OCI-LY1 (cell line): ENCODE measurements at regions not wholly inside any gene's neighbourhood (a gene's known extent, or its start where the extent isn't known, plus 50 kb on each side); places are given as distances from the start of the nearest gene placed in this dataset.
"Not testable (repeated sequence)": the region's sequence is repeated elsewhere in the genome, so short reads cannot be mapped to it uniquely, and the experiment has no call there.

ENCODE experiments used
- H2AFZ ChIP-seq: fragments of 200-600 bp; sonication (generic), shearing (Covaris generic); 2 replicates; pipeline ENCODE4 v1.6.0; 2014; ENCODE audit warnings: antibody characterized with exemption, mild to moderate bottlenecking, low read length
- H3F3A ChIP-seq: fragments of 200-600 bp; sonication (generic), shearing (Covaris generic); 2 replicates; pipeline ENCODE4 v1.6.0; 2014; ENCODE audit warnings: mild to moderate bottlenecking, antibody characterized with exemption, low read length, moderate library complexity; ENCODE audit not compliant: insufficient read depth
- H3K27ac ChIP-seq: fragments of 200-600 bp; sonication (generic); 2 replicates; pipeline ENCODE4 v1.5.1; 2014; ENCODE audit warnings: low read length, mixed run types, mild to moderate bottlenecking, low read depth; ENCODE audit not compliant: poor library complexity, severe bottlenecking
- H3K27me3 ChIP-seq: fragments of 200-600 bp; sonication (generic); 2 replicates; pipeline ENCODE4 v1.6.0; 2014; ENCODE audit warnings: antibody characterized with exemption, mild to moderate bottlenecking, low read length, moderate library complexity; ENCODE audit not compliant: insufficient read depth
- H3K36me3 ChIP-seq: fragments of 200-600 bp; sonication (generic); 2 replicates; pipeline ENCODE4 v1.6.1; 2014; ENCODE audit warnings: mild to moderate bottlenecking, antibody characterized with exemption, low read length, moderate library complexity, mixed read lengths; ENCODE audit not compliant: insufficient read depth
- H3K4me1 ChIP-seq: fragments of 200-600 bp; sonication (generic); 2 replicates; pipeline ENCODE4 v1.5.1; 2014; ENCODE audit warnings: mild to moderate bottlenecking, low read length, moderate library complexity; ENCODE audit not compliant: insufficient read depth, severe bottlenecking
- H3K4me2 ChIP-seq: fragments of 200-600 bp; sonication (generic), shearing (Covaris generic); 2 replicates; pipeline ENCODE4 v1.6.1; 2014; ENCODE audit warnings: low read length
- H3K4me3 ChIP-seq: fragments of 200-600 bp; sonication (generic); 2 replicates; pipeline ENCODE4 v1.5.1; 2014; ENCODE audit warnings: low read length, low read depth, mild to moderate bottlenecking, mixed read lengths; ENCODE audit not compliant: poor library complexity, severe bottlenecking
- H3K79me2 ChIP-seq: fragments of 200-600 bp; shearing (Covaris generic); 2 replicates; pipeline ENCODE4 v1.6.1; 2016; ENCODE audit warnings: mixed run types, low read length, mixed read lengths; ENCODE audit not compliant: insufficient read depth
- H3K9ac ChIP-seq: fragments of 200-600 bp; sonication (generic), shearing (Covaris generic); 2 replicates; pipeline ENCODE4 v1.6.1; 2014; ENCODE audit warnings: mild to moderate bottlenecking, low read length, mixed read lengths
- H3K9me2 ChIP-seq: fragments of 200-600 bp; sonication (generic), shearing (Covaris generic); 2 replicates; pipeline ENCODE4 v1.6.1; 2014; ENCODE audit warnings: low read depth, mild to moderate bottlenecking, low read length, mixed read lengths
- H3K9me3 ChIP-seq: fragments of 200-600 bp; shearing (Covaris generic); 2 replicates; pipeline ENCODE4 v1.6.1; 2014; ENCODE audit warnings: low read length, mixed read lengths
- H4K20me1 ChIP-seq: fragments of 200-600 bp; sonication (generic), shearing (Covaris generic); 2 replicates; pipeline ENCODE4 v1.6.0; 2016; ENCODE audit warnings: mild to moderate bottlenecking, low read length; ENCODE audit not compliant: insufficient read depth
- EZH2 ChIP-seq: fragments of 200-600 bp; sonication (generic), shearing (Covaris generic); IDR thresholded peaks from 2 replicates; pipeline ENCODE4 v1.8.0; 2017; ENCODE audit warnings: borderline replicate concordance, mixed run types, mild to moderate bottlenecking, antibody characterized with exemption, low read length, moderate library complexity, mixed read lengths
- TF ChIP-seq, protein P1 (sequence below): fragments of 200-600 bp; sonication (generic), shearing (Covaris generic); IDR thresholded peaks from 2 replicates; pipeline ENCODE4 v1.5.1; 2017; ENCODE audit warnings: mild to moderate bottlenecking, antibody characterized with exemption, low read length, moderate library complexity, mixed read lengths

GRCh38 chrX:40530509-40530908 lies 50.3 kb upstream of the ATP6AP2 start:
- Histone ChIP-seq H3K9ac (no peak overlapping the region), H3K79me2 (no peaks in the 10 kb centered on the region), H3K27ac (no peak overlapping the region), H3K4me1 (no peaks in the 10 kb centered on the region), H4K20me1 (no peaks in the 10 kb centered on the region), H3K27me3 (0 out of 2 replicates have a peak, but pooled peaks cover 2% of the 10 kb centered on the region), H3K4me3 (no peak overlapping the region), H3K9me3 (no peaks in the 10 kb centered on the region), H2AFZ (no peak overlapping the region), H3F3A (no peaks in the 10 kb centered on the region), H3K9me2 (no peaks in the 10 kb centered on the region), H3K36me3 (no peaks in the 10 kb centered on the region), H3K4me2 (no peak overlapping the region)
- no peak for TF ChIP-seq EZH2
- TF ChIP-seq, protein P1, sequence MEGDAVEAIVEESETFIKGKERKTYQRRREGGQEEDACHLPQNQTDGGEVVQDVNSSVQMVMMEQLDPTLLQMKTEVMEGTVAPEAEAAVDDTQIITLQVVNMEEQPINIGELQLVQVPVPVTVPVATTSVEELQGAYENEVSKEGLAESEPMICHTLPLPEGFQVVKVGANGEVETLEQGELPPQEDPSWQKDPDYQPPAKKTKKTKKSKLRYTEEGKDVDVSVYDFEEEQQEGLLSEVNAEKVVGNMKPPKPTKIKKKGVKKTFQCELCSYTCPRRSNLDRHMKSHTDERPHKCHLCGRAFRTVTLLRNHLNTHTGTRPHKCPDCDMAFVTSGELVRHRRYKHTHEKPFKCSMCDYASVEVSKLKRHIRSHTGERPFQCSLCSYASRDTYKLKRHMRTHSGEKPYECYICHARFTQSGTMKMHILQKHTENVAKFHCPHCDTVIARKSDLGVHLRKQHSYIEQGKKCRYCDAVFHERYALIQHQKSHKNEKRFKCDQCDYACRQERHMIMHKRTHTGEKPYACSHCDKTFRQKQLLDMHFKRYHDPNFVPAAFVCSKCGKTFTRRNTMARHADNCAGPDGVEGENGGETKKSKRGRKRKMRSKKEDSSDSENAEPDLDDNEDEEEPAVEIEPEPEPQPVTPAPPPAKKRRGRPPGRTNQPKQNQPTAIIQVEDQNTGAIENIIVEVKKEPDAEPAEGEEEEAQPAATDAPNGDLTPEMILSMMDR, result no peak

- H3K9ac ChIP-seq, result no peak overlapping the region
- TF ChIP-seq, protein P1, result no peak
- no peaks in the 10 kb centered on the region for H3F3A ChIP-seq
These were observed 53.2 kb upstream of the ATP6AP2 start for GRCh38 chrX:40527543-40527942.

DNA sequence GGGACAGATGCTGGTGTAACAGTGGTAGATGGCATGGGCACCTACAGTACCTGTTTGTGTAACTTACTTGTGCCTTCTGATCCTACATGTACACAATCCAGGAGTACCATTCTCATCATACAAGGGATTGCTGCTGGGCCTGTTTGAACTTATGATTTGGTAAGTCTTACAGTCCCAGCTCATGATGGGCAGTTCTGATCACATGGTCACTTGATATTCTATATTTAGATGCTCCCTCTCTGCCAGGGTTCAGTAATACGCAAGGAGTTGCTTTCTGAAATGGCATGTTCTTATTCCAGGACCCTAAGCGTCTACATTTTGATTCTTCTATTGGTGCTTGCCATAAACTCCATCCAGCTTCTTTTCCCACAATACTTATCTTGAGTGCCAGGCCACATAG lies 54.4 kb upstream of the ATP6AP2 start:
- 0 out of 2 replicates have a peak, but pooled peaks cover 2% of the 10 kb centered on the region for H3K27me3 ChIP-seq
- H4K20me1 ChIP-seq, result no peaks in the 10 kb centered on the region
- H3K4me3 ChIP-seq, result no peak overlapping the region
- TF ChIP-seq EZH2, result no peak
- TF ChIP-seq, protein P1, result no peak
- no peak overlapping the region for H3K4me2 ChIP-seq
- H3K9me2 ChIP-seq, result no peaks in the 10 kb centered on the region
- no peaks in the 10 kb centered on the region for H3K9me3 ChIP-seq
- H3K4me1 ChIP-seq, result no peaks in the 10 kb centered on the region
- no peak overlapping the region for H3K27ac ChIP-seq
- H3K9ac ChIP-seq, result no peak overlapping the region
- no peaks in the 10 kb centered on the region for H3K36me3 ChIP-seq
- no peaks in the 10 kb centered on the region for H3F3A ChIP-seq
- no peak overlapping the region for H2AFZ ChIP-seq
- H3K79me2 ChIP-seq, result no peaks in the 10 kb centered on the region

More at GRCh38 chrX:40527543-40527942, 53.2 kb upstream of the ATP6AP2 start:
- Histone ChIP-seq H3K36me3 (no peaks in the 10 kb centered on the region), H3K27me3 (0 out of 2 replicates have a peak, but pooled peaks cover 2% of the 10 kb centered on the region), H3K27ac (no peak overlapping the region), H3K4me2 (no peak overlapping the region), H3K9me3 (no peaks in the 10 kb centered on the region), H3K4me3 (no peak overlapping the region), H4K20me1 (no peaks in the 10 kb centered on the region), H3K79me2 (no peaks in the 10 kb centered on the region), H2AFZ (no peak overlapping the region), H3K4me1 (no peaks in the 10 kb centered on the region), H3K9me2 (no peaks in the 10 kb centered on the region)

- H3K27ac ChIP-seq, H3K9ac ChIP-seq, H3K4me2 ChIP-seq, H3K4me1 ChIP-seq, H3K79me2 ChIP-seq, H3K9me2 ChIP-seq, H2AFZ ChIP-seq, H3K36me3 ChIP-seq, H3K9me3 ChIP-seq, H4K20me1 ChIP-seq, H3F3A ChIP-seq, H3K27me3 ChIP-seq, H3K4me3 ChIP-seq: not testable (repeated sequence)
These were observed 54.9 kb upstream of the ATP6AP2 start for GRCh38 chrX:40525901-40526300.
